HUES48 (cell line): ENCODE measurements at regions not wholly inside any gene's neighbourhood (a gene's known extent, or its start where the extent isn't known, plus 50 kb on each side); places are given as distances from the start of the nearest gene placed in this dataset.
"Not testable (repeated sequence)": the region's sequence is repeated elsewhere in the genome, so short reads cannot be mapped to it uniquely, and the experiment has no call there.

Experiments used
- H3K27ac ChIP-seq: one replicate; pipeline ENCODE4 v1.7.0; 2013; ENCODE audit warnings: low read depth, low read length, inconsistent platforms
- H3K27me3 ChIP-seq: 2 replicates; pipeline ENCODE4 v1.6.1; 2013; ENCODE audit warnings: mild to moderate bottlenecking, low read length; ENCODE audit not compliant: control insufficient read depth, insufficient read depth
- H3K36me3 ChIP-seq: 2 replicates; pipeline ENCODE4 v1.6.1; 2013; ENCODE audit warnings: low read length; ENCODE audit not compliant: control insufficient read depth, insufficient read depth
- H3K4me1 ChIP-seq: 2 replicates; pipeline ENCODE4 v1.6.1; 2013; ENCODE audit warnings: mild to moderate bottlenecking, low read length; ENCODE audit not compliant: control insufficient read depth, insufficient read depth
- H3K4me3 ChIP-seq: 2 replicates; pipeline ENCODE4 v1.5.1; 2013; ENCODE audit warnings: mild to moderate bottlenecking, low read depth, low read length
- H3K9ac ChIP-seq: 2 replicates; pipeline ENCODE4 v1.6.1; 2013; ENCODE audit warnings: mild to moderate bottlenecking, low read depth, low read length, moderate library complexity
- H3K9me3 ChIP-seq: 2 replicates; pipeline ENCODE4 v1.6.1; 2013; ENCODE audit warnings: low read length; ENCODE audit not compliant: control insufficient read depth, insufficient read depth

GRCh38 chr2:203629699-203630098 is 76.7 kb upstream of the CD28 start:
- no peaks in the 10 kb centered on the region for H3K27me3 ChIP-seq
- H3K36me3 ChIP-seq: no peaks in the 10 kb centered on the region
- H3K9ac ChIP-seq: no peak overlapping the region
- no peaks in the 10 kb centered on the region for H3K9me3 ChIP-seq
- H3K4me3 ChIP-seq: no peak overlapping the region
- no peaks in the 10 kb centered on the region for H3K4me1 ChIP-seq
- H3K27ac ChIP-seq: no peak overlapping the region

GRCh38 chr2:203631068-203631757 is 75.2 kb upstream of the CD28 start:
- no peak overlapping the region for H3K4me3 ChIP-seq
- H3K27ac ChIP-seq: no peak overlapping the region
- no peaks in the 10 kb centered on the region for H3K9me3 ChIP-seq
- H3K36me3 ChIP-seq: no peaks in the 10 kb centered on the region
- H3K4me1 ChIP-seq: no peaks in the 10 kb centered on the region
- no peaks in the 10 kb centered on the region for H3K27me3 ChIP-seq
- no peak overlapping the region for H3K9ac ChIP-seq

GRCh38 chr2:203636588-203637470 is 69.6 kb upstream of the CD28 start:
- H3K4me3 ChIP-seq: no peak overlapping the region
- no peaks in the 10 kb centered on the region for H3K36me3 ChIP-seq
- H3K9ac ChIP-seq: no peak overlapping the region
- H3K27me3 ChIP-seq: no peaks in the 10 kb centered on the region
- peaks cover 17% of the 10 kb centered on the region for H3K4me1 ChIP-seq
- H3K9me3 ChIP-seq: no peaks in the 10 kb centered on the region; the same call in 1 of the 2 replicates
- H3K27ac ChIP-seq: no peak overlapping the region

GRCh38 chr2:203637471-203638167 is 68.8 kb upstream of the CD28 start:
- H3K9me3 ChIP-seq: no peaks in the 10 kb centered on the region; the same call in 1 of the 2 replicates
- no peaks in the 10 kb centered on the region for H3K36me3 ChIP-seq
- no peaks in the 10 kb centered on the region for H3K27me3 ChIP-seq
- H3K4me1 ChIP-seq: peaks cover 17% of the 10 kb centered on the region
- no peak overlapping the region for H3K9ac ChIP-seq
- H3K27ac ChIP-seq: peak overlapping the region; percentile 4
- no peak overlapping the region for H3K4me3 ChIP-seq

GRCh38 chr2:203641865-203642264 is 64.6 kb upstream of the CD28 start:
- not testable (repeated sequence) for H3K27me3 ChIP-seq, H3K36me3 ChIP-seq, H3K9me3 ChIP-seq, H3K4me3 ChIP-seq, H3K9ac ChIP-seq, H3K27ac ChIP-seq
- peaks cover 14% of the 10 kb centered on the region for H3K4me1 ChIP-seq

- not testable (repeated sequence) for H3K36me3 ChIP-seq, H3K9ac ChIP-seq, H3K9me3 ChIP-seq, H3K4me3 ChIP-seq, H3K27me3 ChIP-seq, H3K27ac ChIP-seq, H3K4me1 ChIP-seq
These were observed 63.6 kb upstream of the CD28 start for GRCh38 chr2:203642841-203643240.

GRCh38 chr2:203645831-203646230 is 60.6 kb upstream of the CD28 start:
- no peaks in the 10 kb centered on the region for H3K36me3 ChIP-seq
- H3K9ac ChIP-seq: no peak overlapping the region
- no peak overlapping the region for H3K27ac ChIP-seq
- H3K4me1 ChIP-seq: peaks cover 2% of the 10 kb centered on the region; the same call in 1 of the 2 replicates
- H3K9me3 ChIP-seq: no peaks in the 10 kb centered on the region; the same call in 1 of the 2 replicates
- no peaks in the 10 kb centered on the region for H3K27me3 ChIP-seq
- no peak overlapping the region for H3K4me3 ChIP-seq

GRCh38 chr2:203646266-203646864 is 60.1 kb upstream of the CD28 start:
- no peak overlapping the region for H3K9ac ChIP-seq
- no peaks in the 10 kb centered on the region; the same call in 1 of the 2 replicates for H3K9me3 ChIP-seq
- H3K27ac ChIP-seq: no peak overlapping the region
- no peaks in the 10 kb centered on the region for H3K27me3 ChIP-seq
- H3K4me1 ChIP-seq: peaks cover 6% of the 10 kb centered on the region
- no peaks in the 10 kb centered on the region for H3K36me3 ChIP-seq
- no peak overlapping the region for H3K4me3 ChIP-seq

- Histone ChIP-seq H3K9me3 (no peaks in the 10 kb centered on the region), H3K27me3 (no peaks in the 10 kb centered on the region), H3K4me1 (peaks cover 6% of the 10 kb centered on the region), H3K4me3 (no peak overlapping the region), H3K9ac (no peak overlapping the region), H3K36me3 (no peaks in the 10 kb centered on the region), H3K27ac (no peak overlapping the region)
These were observed 59.5 kb upstream of the CD28 start for GRCh38 chr2:203646961-203647360.

GRCh38 chr2:203647579-203647978 is 58.9 kb upstream of the CD28 start:
- Histone ChIP-seq H3K4me1 (peaks cover 6% of the 10 kb centered on the region), H3K27ac (no peak overlapping the region)

More at GRCh38 chr2:203647579-203647978, 58.9 kb upstream of the CD28 start:
- Histone ChIP-seq H3K9me3 (no peaks in the 10 kb centered on the region), H3K27me3 (no peaks in the 10 kb centered on the region), H3K4me3 (no peak overlapping the region), H3K36me3 (no peaks in the 10 kb centered on the region), H3K9ac (no peak overlapping the region)
